ENCODE measurements at regions not wholly inside any gene's neighbourhood (a gene's known extent, or its start where the extent isn't known, plus 50 kb on each side); places are given as distances from the start of the nearest gene placed in this dataset.

GRCh38 chr5:169512385-169512784, 71.2 kb upstream of the SPDL1 start:
- TF ChIP-seq, protein P1, sequence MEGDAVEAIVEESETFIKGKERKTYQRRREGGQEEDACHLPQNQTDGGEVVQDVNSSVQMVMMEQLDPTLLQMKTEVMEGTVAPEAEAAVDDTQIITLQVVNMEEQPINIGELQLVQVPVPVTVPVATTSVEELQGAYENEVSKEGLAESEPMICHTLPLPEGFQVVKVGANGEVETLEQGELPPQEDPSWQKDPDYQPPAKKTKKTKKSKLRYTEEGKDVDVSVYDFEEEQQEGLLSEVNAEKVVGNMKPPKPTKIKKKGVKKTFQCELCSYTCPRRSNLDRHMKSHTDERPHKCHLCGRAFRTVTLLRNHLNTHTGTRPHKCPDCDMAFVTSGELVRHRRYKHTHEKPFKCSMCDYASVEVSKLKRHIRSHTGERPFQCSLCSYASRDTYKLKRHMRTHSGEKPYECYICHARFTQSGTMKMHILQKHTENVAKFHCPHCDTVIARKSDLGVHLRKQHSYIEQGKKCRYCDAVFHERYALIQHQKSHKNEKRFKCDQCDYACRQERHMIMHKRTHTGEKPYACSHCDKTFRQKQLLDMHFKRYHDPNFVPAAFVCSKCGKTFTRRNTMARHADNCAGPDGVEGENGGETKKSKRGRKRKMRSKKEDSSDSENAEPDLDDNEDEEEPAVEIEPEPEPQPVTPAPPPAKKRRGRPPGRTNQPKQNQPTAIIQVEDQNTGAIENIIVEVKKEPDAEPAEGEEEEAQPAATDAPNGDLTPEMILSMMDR (IDR thresholded peaks at IDR 0.05): no peak
- TF ChIP-seq POLR2A (IDR thresholded peaks at IDR 0.05): no peak

Data from uterus (tissue), 2 donors.